ENCODE measurements at regions not wholly inside any gene's neighbourhood (a gene's known extent, or its start where the extent isn't known, plus 50 kb on each side); places are given as distances from the start of the nearest gene placed in this dataset.

- TF ChIP-seq CTCF (conservative IDR thresholded peaks at IDR 0.05; ENCODE audit: low read depth, low read length) (no peak), EZH2 (IDR thresholded peaks at IDR 0.05; ENCODE audit: low read length, unreplicated experiment) (no peak)
Observed at GRCh38 chr22:47976219-47976618, 1213.8 kb downstream of the TBC1D22A start.

Measured in PC-3 (cell line).